Amygdala (tissue), 56 donors: ENCODE measurements at regions not wholly inside any gene's neighbourhood (a gene's known extent, or its start where the extent isn't known, plus 50 kb on each side); places are given as distances from the start of the nearest gene placed in this dataset.
"Not testable (repeated sequence)": the region's sequence is repeated elsewhere in the genome, so short reads cannot be mapped to it uniquely, and the experiment has no call there.

Source experiments
- DNase-seq, 56 donors: peaks; one replicate each; lab custom pipeline; 2025; lab: John Stamatoyannopoulos, UW

DNA sequence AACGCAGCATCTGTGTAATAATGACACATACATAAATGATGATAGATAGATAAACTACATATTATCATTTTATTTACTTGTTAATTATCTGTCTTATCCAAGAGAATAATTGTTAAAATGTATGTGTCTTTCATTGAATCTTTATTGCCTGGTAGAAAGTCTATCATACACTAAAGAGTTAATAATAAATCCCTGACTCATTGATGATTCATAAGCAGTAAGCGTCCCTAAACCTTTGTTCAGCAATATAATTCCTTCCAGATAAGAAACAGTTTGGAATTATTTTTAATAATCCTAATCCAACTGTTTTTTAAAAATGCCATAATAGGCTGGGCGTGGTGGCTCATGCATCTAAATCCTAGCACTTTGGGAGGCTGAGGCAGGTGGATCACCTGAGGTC is 655.6 kb upstream of the CNTN5 start:
- DNase-seq, result no peak

DNA sequence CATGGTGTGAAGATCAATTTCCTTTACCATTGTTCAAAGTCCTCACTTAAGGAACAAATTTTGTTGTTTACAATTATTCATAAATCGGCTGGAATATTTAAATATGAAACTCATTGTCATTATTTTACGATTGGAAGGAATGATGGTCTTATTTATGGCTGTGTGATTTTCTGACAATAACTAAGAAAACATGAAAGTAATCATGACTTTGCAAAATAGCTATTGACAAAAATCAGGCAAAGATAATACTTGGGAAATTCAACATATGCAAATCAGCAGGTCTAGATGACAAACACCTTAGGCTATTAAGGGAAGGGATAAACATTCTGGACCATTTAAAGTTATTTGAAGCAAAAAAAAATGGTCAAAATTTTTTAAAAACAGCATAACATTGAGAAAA is 654.8 kb upstream of the CNTN5 start:
- DNase-seq, result no peak

DNA sequence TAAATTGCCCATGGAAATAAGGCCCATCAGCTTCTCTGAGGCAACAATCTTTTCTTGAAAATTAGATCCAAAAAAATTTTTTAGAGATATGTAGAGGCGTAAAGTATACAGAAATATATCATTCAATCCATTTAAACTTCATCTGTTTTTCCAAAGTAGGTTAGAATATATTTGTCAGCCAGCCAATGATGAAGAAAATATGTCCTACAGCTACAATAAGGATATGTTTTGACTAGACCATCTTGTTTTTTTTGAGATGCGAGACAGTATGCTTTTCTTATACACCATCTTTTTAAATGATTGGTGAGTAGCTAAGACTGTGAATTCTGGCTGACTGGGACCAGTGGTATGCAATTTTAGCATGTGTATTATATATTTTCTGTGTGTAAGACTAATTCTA is 630.4 kb upstream of the CNTN5 start:
- DNase-seq, result no peak

DNA sequence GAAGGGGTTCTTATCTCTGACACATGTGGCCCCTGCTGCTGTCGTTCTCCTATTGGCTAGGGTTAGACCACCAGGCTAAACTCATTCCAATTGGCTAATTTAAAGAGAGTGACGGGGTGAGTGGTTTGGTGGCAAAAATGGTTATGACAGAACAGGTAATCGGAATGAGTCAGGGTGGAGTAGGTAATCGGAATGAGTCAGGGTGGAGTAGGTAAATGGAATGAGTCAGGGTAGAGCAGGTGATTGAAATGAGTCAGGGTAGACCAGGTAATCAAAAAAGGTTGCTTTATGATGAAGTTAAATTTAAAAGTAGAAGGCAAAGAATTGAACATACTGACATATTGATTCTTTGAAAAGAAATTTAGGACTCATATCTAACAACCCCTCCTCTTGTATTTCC is 626.2 kb upstream of the CNTN5 start:
- not testable (repeated sequence) for DNase-seq

DNA sequence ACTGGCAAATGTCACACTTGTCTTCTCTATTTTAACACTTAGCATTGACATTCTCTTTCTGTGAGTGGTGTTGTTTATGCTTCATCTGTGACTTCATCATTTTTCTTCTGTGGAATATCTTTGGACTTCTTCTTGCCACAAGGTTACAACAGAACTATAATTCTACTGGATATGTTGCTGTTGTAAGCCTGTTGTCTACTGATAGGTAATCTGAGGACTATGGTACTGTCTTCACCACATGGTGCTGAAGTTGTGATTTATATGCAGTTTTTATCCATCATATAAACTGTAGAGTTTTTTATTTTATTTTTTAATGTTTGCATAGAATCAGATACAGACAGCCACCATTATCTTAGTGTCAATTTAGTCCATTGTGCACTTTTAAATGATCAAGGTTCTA is 622.2 kb upstream of the CNTN5 start:
- DNase-seq, result no peak

DNA sequence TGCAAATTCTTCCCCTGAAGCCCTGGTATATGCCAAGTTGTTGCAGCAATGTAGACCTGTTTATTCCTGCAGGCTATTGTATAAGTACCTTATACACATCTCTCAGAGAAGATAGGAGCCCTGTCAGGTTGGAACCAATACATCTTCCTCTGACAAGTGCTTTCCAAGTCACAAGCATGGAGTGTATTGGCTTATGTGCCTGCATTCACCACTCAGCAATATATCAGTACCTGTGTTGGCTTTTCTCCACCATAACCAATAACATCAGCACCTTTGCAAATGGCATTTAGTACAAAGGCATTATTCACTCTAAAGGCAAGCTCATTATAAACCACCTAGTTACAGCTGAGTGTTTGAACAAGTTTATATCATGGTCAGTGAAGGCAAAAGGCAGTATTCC is 611.7 kb upstream of the CNTN5 start:
- no peak for DNase-seq

DNA sequence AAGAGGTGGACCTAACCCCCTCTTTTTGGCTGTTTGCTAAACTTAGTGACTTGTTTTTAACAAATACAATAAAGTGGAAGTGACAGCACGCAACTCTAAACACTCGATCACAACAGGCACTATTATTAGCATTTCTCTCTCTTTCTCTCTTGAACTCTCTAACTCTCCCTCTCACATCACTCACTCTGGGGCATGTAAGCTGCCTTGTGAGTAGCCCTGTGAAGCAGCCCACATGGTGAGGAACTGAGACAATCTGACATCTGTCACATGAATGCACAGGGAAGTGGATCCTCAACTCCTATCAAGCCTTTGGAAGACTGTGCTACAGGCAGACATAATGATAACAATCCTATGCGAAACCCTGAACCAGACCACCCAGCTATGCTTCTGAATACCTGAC is 609.0 kb upstream of the CNTN5 start:
- DNase-seq, result no peak

DNA sequence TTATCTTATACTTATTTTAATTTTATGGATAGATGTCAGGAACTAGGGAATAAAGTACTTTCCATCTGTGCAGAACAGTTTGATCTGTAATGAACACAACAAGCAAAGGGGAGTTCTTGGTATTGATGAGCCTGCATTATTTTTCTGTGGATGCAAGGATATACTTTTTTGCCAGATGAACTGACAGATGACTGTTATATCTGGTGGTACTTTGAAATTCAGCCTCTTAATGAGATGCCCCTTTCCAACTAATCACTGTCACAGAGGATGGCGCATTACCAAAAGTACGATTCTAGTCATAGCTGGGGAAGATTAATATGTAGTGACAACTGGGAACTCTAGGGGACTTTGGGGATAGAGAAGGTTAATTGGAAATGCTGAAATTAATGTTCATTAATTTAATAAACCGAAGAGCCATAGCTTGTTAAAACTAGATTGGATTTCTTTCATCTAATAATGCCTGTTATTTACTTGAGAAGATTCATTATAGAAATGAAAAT is 603.4 kb upstream of the CNTN5 start:
- no peak for DNase-seq

DNA sequence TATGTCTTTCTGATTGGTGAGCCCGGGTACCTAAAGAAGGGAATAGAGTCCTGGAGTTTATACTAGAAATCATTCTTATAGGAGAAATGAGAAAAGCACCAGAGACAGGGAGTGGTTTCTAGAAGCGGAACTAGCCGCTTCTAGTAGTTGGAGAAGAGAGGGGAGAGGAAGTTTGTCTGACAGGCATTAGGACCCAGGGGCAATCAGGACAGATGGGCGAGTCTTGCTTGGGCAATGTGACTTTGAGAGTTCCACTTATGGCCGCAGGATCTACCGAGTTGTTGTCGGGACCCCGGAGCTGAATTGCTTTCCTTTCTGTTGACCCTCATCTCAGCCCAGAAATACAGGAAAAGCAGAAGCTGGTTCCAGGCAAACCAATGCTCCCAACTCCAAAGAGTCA is 596.8 kb upstream of the CNTN5 start:
- DNase-seq, result no peak

DNA sequence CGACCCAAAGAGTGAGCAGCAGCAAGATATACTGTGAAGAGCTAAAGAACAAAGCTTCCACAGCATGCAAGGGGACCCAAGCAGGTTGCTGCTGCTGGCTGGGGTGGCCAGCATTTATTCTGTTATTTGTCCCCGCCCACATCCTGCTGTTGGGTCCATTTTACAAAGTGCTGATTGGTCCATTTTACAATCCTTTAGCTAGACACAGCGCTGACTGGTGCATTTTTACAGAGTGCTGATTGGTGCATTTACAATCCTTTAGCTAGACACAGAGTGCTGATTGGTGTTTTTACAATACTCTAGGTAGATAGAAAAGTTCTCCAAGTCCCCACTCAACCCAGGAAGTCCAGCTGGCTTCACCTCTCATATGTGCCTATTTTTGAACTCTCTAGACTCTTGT is 596.0 kb upstream of the CNTN5 start:
- DNase-seq, result not testable (repeated sequence)

DNA sequence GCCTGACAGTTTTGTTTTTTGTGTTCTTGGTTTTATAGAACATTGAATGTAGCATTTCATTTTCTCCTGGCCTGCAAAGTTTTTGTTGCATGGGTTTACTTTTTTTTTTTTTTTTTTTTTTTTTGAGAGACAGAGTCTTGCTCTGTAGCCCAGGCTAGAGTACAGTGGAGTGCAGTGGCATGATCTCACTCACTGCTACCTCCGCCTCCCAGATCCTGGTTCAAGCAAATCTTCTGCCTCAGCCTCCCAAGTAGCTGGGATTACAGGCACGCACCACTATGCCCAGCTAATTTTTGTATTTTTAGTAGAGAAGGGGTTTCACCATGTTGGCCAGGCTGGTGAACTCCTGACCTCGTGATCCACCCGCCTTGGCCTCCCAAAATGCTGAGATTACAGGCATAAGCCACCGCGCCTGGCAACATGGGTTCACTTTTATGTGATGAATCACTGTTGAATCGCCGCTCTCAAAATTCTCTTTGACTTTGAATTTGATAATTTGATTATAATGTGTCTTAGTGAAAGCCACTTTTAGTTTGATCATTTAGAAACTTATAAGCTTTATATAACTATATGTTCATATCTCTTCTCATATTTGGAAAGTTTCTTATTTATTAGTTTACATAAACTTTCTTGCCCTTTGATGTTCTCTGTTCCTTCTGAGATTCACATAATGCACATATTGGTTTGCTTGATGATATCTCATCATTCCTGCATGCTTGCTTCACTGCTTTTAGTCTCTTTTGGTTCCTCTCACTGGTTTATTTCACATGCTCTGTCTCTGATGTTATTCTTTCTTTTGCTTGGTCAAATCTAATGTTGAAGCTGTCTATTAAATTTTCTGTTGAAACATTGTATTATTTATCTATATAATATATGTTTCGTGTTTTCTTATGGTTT is 589.0 kb upstream of the CNTN5 start:
- DNase-seq, result no peak

DNA sequence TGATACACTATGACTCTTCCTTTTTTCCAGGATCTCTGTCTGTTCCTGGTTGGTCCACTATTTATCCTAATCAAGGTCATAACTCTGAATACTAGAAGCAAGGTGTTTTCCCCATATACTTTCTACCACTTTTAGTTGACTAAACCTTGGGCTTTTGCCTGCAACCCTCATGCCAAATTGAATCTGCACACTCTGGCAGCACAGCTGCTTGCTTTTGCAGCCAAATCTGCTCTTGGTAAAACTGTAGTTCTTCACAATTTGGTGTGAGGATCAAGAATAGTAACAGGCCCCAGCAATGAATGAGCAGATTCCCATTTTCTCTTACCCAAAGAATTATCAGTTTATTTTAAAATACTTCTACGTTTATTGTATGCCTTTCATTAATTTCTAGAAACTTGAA is 586.5 kb upstream of the CNTN5 start:
- DNase-seq, result peak in 2 of 56 donors; percentile 5 to 10

DNA sequence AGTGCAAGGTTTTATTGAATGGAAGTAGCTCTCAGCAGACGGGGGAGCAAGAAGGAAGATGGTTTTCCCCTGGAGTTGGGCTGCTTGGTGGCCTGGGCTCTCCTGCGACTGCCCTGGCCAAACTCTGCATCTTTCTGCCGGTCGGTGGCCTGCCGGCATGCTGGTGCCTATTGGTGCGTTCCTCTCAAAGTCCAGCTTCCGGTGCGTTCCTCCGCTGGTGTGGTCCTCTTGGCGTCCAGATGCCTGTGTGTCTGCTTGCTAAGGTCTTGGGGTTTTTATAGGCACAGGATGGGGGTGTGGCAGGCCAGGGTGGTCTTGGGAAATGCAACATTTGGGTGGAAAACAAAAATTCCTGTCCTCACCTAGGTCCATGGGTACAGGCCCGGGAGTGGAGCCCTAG is 567.4 kb upstream of the CNTN5 start:
- no peak for DNase-seq

DNA sequence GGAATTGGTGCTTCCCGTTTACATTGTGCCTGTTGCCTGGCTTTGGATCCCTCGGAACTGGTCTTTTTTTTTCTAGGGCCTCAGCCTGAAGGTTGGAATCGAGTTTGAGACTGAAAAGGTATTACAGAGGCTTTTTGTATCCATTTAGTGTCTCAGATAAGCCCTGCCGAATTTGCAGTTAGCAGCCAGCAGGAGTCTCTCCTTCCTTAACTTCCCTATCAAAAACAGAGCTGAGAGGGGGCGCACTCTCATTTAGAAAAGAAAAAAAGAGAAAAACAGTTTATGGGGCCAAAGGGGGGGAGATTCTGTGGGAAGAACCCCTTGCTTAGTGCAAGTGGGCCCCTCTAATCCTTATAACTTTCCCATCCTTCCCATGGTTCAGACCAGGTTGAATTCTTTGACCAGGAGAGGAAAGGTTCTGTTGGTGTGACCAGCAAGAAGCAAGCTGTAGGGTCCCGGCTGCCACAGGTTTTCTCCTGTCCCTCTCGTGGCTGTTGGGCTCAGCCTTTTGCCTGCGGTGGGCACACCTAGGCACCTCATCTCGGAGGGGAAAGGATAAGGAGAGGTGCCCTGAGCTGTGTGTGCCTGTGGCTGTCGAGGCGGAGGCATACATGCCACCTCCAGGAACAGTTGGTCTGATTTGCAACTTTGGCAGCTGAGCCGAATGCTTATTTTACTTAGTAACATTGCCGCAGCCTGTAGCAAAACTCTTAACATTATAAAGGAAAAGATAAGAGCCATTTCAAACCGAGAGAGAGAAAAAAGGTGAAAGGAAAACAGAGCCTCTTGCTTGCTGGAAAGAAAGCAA is 565.0 kb upstream of the CNTN5 start:
- no peak for DNase-seq

DNA sequence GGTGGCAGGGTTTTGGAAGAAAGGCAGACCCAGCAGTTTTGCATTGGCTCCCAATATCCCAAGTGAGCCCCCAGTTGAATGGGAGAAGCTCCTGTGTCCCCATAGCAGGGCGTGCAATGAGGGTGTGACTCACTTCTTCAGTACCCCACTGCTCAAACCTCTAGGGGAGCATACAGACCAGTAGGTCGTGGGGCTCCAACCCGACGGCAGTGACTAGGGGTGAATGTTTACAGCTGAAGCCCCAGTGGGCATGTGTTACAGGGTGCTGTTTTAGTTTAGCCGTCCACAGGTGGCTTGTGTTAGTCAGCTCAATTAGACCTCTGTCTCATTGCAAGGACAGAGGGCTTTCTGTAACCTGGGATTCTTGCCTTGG is 564.5 kb upstream of the CNTN5 start:
- DNase-seq, result no peak

DNA sequence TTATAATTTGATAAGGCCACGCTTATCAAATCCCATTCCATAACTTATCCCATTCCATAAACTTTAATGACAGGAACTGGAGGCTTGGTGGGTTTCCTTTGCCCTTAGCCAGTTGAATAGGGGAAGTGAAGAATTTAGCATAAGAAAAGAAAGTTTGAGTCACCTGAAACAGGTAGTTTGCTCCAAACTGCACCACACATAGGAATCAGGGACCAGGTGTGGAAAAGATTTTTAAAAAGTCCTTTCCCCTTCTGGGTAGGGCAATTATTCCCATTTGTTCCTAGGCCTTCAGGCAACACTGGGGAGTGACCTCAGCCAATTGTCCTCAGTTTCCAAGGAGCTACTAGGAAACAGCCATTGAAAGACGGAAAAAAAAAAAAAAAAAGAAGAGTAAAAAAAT is 525.7 kb upstream of the CNTN5 start:
- DNase-seq, result no peak

DNA sequence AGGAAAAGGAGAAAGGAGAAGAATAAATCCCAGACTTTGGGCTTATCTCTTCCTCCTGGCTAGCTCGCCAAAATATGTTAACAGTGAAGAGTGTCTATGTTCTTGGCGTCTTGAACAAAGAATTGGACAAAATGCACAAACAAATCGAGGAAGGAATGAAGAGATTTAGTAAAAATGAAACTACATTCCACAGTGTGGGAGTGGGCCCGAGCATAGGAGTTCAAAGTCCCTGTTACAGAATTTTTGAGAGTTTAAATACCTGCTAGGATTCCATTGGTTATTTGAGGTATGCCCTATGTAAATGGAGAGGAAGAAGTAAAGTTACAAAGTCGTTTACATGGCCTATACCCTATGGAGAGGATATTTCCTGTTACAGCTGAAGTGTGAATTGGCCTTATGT is 525.1 kb upstream of the CNTN5 start:
- DNase-seq, result no peak

DNA sequence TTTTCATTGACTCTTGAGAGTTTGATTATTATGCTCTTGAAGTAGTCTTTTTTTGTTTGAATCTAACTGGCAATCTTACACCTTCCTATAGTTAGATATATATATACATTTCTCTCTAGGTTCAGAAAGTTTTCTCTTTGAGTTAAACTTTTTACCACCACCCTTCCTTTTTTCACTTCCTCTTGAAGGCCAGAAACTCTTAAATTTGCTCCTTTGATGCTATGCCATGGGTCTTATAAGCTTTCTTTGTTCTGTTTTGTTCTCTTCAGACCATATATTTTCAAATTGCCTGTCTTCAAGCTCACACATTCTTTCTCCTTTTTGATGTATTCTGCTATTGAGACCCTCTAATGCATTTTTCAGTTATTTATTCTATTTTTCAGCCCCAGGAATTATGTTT is 513.5 kb upstream of the CNTN5 start:
- no peak for DNase-seq

DNA sequence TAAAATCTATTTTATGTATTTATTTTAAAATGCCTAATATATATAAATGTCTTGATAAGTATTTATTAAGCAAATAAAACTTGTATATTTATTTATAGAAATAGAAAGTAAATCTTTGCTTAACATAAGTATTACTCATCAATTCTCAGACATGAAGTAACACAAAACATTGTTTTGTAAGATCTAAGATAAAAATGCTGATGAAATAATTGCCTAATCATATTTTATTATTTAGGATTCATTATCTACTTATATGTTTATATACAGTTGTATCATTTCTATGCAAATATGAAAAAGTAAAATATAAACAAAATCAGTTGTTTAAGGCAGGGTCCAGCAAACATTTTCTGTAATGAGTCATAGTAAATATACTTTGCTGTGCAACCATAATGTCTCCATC is 507.8 kb upstream of the CNTN5 start:
- DNase-seq, result no peak

DNA sequence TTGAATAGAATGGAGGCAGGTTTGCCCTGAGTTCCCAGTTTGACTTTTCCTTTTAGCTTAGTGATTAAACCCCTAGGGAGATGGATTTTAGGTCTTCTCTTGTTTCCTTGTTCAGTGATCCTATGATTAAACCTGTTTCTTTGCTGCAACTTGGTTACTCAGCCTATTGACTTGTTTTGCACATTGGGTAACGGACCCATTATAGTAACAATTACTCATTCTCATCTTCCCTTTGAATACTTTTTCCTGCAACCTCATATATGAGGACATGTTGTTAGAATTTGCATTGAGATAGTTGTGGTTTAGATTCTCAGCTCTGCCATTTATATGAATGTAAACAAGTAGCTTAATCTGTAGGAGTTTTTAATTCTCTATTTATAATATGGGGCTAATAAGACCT is 489.2 kb upstream of the CNTN5 start:
- DNase-seq, result no peak

DNA sequence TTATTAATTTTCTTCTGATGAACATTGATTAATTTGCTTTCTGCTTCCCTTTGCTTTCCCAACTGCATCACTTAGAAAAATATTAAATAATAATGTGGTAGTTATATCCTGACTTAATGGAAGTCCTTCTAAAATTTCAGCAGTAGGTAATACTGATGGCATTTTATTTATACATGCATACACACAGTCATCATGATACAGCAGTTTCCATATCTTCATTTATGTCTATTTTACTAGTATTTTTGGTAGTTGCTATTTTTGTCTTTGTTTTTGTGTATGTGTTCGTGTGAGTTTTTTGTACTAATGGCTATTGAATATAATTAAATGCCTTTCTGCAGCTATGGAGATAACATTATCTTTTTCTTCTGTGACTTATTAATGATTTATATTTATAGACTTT is 484.7 kb upstream of the CNTN5 start:
- no peak for DNase-seq

DNA sequence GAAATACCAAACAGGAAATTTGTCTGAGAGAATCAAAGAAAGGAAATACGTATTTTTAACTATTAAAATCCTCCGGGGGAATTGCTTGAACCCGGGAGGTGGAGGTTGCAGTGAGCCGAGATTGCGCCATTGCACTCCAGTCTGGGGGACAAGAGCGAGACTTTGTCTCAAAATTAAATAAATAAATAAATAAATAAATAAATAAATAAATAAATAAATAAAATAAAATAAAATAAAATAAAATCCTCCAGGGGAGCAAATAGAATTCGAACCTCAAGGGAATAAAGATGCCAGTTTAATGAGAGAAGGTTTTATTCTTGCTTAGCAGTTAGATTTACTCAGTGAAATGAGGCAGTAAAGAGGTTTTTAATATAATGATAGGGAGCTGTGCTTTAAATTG is 482.4 kb upstream of the CNTN5 start:
- not testable (repeated sequence) for DNase-seq
